Glutamatergic neuron (in vitro differentiated cells): ENCODE measurements at regions not wholly inside any gene's neighbourhood (a gene's known extent, or its start where the extent isn't known, plus 50 kb on each side); places are given as distances from the start of the nearest gene placed in this dataset.

Source experiments
- DNase-seq: peaks from one replicate; pipeline ENCODE4 v3.0.0; 2022
- H3K27ac Mint-ChIP-seq: one replicate; pipeline ENCODE4 v1.8.0; 2020; ENCODE audit warnings: mild to moderate bottlenecking, mixed read lengths, inconsistent platforms; ENCODE audit not compliant: unreplicated experiment
- H3K27me3 Mint-ChIP-seq: one replicate; pipeline ENCODE4 v1.8.0; 2020; ENCODE audit warnings: mild to moderate bottlenecking, moderate library complexity, mixed read lengths, inconsistent platforms; ENCODE audit not compliant: unreplicated experiment
- H3K36me3 Mint-ChIP-seq: one replicate; pipeline ENCODE4 v1.8.0; 2020; ENCODE audit warnings: mild to moderate bottlenecking, mixed read lengths, inconsistent platforms; ENCODE audit not compliant: unreplicated experiment
- H3K4me1 Mint-ChIP-seq: one replicate; pipeline ENCODE4 v1.8.0; 2020; ENCODE audit warnings: mild to moderate bottlenecking, low read depth, mixed read lengths, inconsistent platforms; ENCODE audit not compliant: unreplicated experiment
- H3K4me3 Mint-ChIP-seq: one replicate; pipeline ENCODE4 v1.8.0; 2020; ENCODE audit warnings: mild to moderate bottlenecking, mixed read lengths, inconsistent platforms; ENCODE audit not compliant: unreplicated experiment
- H3K9me3 Mint-ChIP-seq: one replicate; pipeline ENCODE4 v1.8.0; 2020; ENCODE audit warnings: mild to moderate bottlenecking, moderate library complexity, mixed read lengths, inconsistent platforms; ENCODE audit not compliant: unreplicated experiment
- TF ChIP-seq, protein P1 (sequence below): fragments of 200-600 bp; sonication (generic); IDR thresholded peaks from one replicate; pipeline ENCODE4 v1.5.0; 2021; ENCODE audit not compliant: partially characterized antibody, unreplicated experiment

- Mint-ChIP-seq H3K4me1 (peaks cover 6% of the 10 kb centered on the region), H3K36me3 (no peaks in the 10 kb centered on the region), H3K9me3 (no peaks in the 10 kb centered on the region), H3K27ac (no peak overlapping the region), H3K27me3 (no peaks in the 10 kb centered on the region), H3K4me3 (no peak overlapping the region)
- TF ChIP-seq, protein P1, sequence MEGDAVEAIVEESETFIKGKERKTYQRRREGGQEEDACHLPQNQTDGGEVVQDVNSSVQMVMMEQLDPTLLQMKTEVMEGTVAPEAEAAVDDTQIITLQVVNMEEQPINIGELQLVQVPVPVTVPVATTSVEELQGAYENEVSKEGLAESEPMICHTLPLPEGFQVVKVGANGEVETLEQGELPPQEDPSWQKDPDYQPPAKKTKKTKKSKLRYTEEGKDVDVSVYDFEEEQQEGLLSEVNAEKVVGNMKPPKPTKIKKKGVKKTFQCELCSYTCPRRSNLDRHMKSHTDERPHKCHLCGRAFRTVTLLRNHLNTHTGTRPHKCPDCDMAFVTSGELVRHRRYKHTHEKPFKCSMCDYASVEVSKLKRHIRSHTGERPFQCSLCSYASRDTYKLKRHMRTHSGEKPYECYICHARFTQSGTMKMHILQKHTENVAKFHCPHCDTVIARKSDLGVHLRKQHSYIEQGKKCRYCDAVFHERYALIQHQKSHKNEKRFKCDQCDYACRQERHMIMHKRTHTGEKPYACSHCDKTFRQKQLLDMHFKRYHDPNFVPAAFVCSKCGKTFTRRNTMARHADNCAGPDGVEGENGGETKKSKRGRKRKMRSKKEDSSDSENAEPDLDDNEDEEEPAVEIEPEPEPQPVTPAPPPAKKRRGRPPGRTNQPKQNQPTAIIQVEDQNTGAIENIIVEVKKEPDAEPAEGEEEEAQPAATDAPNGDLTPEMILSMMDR, result no peak
- DNase-seq, result no peak
These were observed 1276.6 kb upstream of the FLRT2 start for GRCh38 chr14:84253326-84253725.

DNA sequence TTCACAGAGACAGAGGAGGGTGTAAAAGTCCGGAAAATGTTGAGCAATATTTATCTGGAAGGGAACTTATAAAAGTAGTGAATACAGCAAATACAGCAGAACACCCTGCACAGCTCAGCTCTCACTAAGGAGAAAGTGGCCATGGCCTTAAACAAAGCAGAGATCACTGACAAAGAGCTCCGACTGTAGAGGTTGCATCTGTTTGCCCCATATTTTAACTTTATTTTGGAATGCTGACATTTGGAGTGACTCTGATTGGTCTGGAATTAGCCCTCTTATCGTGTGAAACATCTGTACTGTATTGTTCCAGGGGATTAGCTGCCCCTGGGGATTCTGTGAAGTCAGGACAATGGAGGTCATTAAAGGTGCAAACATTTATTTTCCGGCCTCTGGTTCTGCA, 1275.7 kb upstream of the FLRT2 start:
- Mint-ChIP-seq H3K27me3 (no peaks in the 10 kb centered on the region), H3K9me3 (no peaks in the 10 kb centered on the region), H3K4me1 (peaks cover 6% of the 10 kb centered on the region), H3K36me3 (no peaks in the 10 kb centered on the region), H3K4me3 (no peak overlapping the region), H3K27ac (no peak overlapping the region)
- no peak for DNase-seq
- TF ChIP-seq, protein P1, result no peak

GRCh38 chr14:84262932-84263331, 1267.0 kb upstream of the FLRT2 start:
- TF ChIP-seq, protein P1, result no peak

GRCh38 chr14:84272290-84272721, 1257.6 kb upstream of the FLRT2 start:
- H3K36me3 Mint-ChIP-seq, result no peaks in the 10 kb centered on the region
- no peaks in the 10 kb centered on the region for H3K27me3 Mint-ChIP-seq
- peaks cover 5% of the 10 kb centered on the region for H3K9me3 Mint-ChIP-seq
- H3K4me1 Mint-ChIP-seq, result peaks cover 12% of the 10 kb centered on the region
- no peak overlapping the region for H3K27ac Mint-ChIP-seq
- H3K4me3 Mint-ChIP-seq, result no peak overlapping the region
- DNase-seq, result no peak
- TF ChIP-seq, protein P1, result no peak

More at GRCh38 chr14:84262932-84263331, 1267.0 kb upstream of the FLRT2 start:
- Mint-ChIP-seq H3K36me3 (no peaks in the 10 kb centered on the region), H3K9me3 (no peaks in the 10 kb centered on the region), H3K4me1 (no peaks in the 10 kb centered on the region), H3K27ac (no peak overlapping the region), H3K4me3 (no peak overlapping the region), H3K27me3 (no peaks in the 10 kb centered on the region)
- DNase-seq, result no peak

- H3K27me3 Mint-ChIP-seq, result no peaks in the 10 kb centered on the region
- DNase-seq, result no peak
- H3K36me3 Mint-ChIP-seq, result no peaks in the 10 kb centered on the region
- TF ChIP-seq, protein P1, result no peak
- H3K27ac Mint-ChIP-seq, result no peak overlapping the region
- H3K4me3 Mint-ChIP-seq, result no peak overlapping the region
- peaks cover 12% of the 10 kb centered on the region for H3K4me1 Mint-ChIP-seq
- peaks cover 5% of the 10 kb centered on the region for H3K9me3 Mint-ChIP-seq
These were observed 1256.8 kb upstream of the FLRT2 start for GRCh38 chr14:84273181-84273580.
